ENCODE measurements at regions not wholly inside any gene's neighbourhood (a gene's known extent, or its start where the extent isn't known, plus 50 kb on each side); places are given as distances from the start of the nearest gene placed in this dataset.

DNA sequence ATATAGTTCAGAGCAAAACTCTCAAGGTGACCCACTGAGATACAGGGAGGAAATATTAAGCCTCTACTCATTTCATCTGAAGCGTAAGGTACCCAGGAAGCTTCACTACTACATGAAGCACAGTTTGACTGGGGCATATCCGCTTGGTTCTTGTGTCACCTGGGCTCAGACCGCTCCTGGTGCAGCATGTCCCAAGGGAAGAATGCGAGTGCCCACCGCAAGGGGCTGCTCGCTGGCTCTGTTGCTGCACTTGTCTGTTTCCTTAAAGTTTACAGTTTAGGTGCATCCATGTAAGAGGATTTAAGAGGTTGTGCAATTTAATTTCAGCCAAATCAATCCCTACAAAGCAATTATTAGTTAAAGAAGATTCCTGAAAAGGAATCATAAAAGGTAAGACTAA, 507.8 kb downstream of the FBXO15 start:
- no peak for DNase-seq (ENCODE audit: low read depth)

DNA sequence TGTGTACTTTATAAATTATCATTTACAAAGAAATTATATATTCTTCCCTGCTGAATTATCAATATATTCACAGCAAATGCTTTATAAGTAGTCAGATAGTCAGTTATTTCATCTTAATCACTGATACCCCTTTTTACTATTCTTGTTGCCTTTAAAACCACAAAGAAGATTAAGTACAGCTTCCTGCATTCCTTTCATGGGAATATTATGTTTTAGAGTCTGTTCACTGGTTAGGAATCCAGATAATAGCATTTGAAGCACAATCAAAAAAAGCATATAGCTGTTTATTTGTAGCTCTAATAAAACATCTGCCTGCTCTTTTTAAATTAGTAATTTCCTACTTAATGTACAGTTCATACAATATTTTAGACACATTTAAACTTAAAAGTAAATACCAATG, 508.9 kb downstream of the FBXO15 start:
- DNase-seq (ENCODE audit: low read depth): peak; percentile 60

DNA sequence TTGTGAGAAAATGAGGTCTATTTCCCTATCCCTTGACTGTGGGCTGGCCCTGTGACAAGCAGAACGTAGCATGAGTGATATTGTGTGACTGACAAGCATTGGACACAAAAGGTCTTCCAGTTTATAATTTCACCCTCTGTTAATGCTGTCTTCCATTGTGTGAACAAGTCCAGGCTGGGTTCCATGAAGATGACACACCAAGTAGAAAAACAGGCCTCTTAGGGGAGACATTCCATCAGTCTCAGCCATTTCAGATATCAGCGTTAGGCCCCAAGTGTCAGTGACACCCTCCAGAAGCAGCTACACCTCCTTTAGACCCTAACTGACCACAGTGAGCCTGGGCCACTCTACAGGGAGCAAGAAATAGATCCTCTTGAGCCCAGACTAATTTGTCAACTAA, 511.3 kb downstream of the FBXO15 start:
- no peak for DNase-seq (ENCODE audit: low read depth)

DNA sequence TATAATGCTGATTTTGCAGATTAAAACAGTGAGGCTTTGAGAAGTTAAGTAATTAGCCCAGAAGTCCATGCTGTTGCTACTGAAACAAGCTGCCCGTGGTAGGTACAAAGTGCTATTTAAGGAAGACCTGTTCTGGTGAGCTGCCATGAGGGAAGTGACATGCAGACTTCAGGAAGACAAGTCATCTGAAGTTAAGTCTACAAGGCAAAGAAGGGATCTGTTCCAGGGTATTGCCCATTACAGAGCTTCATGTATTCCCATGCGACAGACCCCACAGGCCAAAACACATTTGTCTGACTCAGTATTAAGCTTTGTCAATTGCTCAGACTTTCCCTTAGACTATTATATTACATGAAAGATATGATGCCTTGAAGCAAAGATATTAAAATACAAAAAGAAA, 520.8 kb downstream of the FBXO15 start:
- DNase-seq (ENCODE audit: low read depth): no peak

DNA sequence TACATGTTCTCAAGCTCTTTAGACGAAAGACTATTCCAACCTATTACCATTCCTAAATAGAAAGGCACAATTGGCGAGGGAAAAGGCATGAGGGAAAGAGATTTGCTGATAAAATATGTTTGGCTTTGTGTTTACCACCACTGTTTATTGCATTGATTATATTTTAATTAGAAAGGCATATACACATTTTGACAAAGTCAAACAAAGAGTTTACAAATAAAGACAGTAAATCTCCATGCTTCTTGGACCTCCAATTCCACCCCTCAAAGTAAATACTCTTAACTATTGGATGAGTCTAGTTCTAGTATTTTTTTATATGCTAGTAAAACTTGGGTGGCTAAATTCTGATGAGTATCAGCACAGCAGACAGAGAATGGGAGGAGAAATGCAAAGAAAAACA, 521.4 kb downstream of the FBXO15 start:
- no peak for DNase-seq (ENCODE audit: low read depth)

DNA sequence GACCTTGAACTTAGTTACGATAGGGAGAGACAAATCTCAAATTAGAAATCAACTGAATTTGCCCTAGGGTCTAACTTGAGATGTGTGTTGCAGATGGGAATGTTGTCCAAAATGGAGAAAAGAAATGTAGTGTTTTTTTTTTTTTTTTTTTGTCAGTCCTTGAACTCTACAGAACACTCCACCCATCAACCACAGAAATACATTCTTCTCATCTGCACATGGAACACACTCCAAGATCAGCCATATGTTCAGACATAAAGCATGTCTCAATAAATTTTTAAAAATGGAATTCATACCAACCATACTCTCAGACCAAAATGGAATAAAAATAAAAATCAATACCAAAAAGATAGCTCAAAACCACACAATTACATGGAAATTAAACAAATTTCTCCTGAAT, 526.5 kb downstream of the FBXO15 start:
- no peak for DNase-seq (ENCODE audit: low read depth)

DNA sequence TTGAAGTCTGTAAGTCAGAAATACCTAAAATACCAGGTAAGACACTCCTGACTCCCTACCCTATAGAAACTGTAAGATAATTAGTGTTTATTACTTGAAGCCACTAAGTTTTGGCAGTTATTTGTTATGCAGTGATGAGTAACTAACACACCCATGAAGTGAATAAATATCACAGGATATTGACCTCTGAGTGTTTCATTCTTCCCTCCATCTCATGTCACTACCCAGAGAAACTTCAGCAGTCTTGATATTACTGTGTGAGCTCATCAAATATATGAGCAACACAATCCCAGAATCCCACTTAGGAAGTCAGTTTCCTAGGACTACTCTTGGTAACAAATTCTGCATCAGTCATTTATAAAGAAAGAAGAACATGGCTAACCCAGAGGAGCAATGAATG, 529.7 kb downstream of the FBXO15 start:
- DNase-seq (ENCODE audit: low read depth): no peak

DNA sequence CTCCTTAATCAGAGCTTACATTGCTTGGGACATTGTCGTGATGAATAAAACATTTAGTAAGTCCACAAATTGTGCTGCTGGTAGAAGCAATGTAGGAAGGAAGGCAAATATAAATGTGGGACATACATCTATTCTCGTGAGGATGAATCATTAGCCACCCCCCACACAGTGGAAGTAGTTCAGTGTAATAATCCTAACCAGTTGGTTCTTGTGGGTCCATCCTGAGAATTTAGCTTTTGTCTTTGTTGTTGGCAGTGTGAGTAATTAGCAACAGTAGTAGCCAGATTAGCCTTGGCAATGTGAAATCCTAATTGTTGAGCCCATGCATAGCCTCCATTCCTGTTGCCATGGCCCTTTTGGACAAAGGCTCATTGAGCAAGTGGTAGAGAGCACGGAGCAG, 532.1 kb downstream of the FBXO15 start:
- peak; percentile 17 for DNase-seq (ENCODE audit: low read depth)

DNA sequence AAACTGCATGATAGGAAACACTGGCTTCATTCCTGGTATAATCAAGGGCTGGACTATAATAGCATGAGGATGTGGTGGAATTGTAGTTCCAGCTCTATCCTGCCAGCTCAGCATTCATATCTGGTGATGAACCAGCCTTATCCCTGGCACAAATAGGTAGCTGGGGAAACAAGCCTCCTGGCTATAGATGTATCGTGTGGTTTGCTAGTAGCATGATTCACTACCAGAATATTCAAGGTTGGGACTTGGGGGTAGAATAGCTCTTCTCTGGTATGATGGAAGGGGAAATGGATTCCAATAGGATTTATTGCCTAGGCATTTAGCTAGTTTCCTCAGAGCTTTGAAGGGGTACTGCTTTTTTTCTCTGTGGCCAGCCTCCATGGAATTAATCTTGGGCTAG, 532.8 kb downstream of the FBXO15 start:
- peak; percentile 89 for DNase-seq (ENCODE audit: low read depth)

DNA sequence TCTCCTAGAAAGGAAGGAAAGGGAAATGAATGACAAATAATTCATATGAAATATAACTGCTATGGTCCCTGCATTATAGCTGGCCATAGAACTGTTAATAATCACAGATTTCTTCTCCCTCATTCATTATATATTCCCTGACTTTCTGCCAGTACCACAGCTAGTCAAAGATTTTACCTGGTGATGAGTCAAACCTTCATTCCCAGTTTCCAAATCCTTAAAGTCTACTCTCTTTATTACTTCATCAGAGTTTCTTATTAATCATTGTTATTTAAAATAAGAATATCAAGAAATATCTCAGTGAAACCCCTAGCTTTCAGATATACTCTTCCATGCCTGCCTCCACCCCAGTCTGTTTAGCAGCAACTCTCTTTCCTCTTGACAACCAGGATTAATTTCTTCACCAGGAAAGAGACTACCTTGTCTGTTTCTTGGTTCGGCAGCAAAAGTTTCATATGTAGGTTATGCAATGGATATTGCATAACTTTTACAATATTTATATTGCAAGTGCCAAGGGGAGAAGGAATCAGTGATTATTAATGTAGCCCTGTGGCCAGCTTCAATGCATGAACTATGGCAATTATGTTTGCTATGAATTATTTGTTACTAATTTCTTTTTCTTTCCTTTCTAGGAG, 533.8 kb downstream of the FBXO15 start:
- DNase-seq (ENCODE audit: low read depth): peak; percentile 49

DNA sequence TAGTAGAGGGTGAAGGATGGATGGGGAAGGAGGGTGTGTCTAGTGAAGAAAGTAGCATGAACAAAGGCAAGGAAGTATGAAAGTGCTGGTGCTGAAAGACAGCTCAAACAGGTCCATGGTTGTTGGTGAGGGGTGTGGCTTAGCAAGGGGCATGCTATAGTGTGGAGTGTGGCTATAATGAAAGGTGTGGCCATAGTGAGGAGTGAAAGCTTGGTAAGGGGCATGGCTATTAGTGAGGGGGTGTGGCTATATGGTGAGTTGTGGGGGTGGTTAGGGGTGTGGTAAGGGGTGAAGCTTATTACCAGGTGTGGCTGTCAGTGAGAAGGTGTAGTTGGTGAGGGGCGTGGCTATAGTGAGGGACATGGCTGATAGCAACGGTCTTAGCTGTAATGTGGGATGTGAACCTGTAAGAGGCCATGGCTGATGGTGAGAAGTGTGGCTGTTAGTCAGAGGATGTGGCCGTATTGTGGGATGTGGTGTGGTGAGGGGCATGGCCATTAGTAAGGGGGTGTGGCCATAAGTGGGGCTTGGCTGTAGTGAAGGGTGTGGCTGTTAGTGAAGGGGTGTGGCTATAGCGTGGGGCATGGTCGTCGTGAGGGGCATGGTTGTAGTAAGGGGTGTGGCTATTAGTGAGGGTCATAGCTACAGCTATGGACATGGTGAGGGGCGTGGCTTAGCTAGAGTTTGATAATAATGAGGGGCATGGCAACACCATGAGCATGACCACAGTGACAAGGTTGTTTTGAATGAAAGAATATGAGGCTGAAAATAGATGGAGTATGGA, 549.6 kb downstream of the FBXO15 start:
- no peak for DNase-seq (ENCODE audit: low read depth)

DNA sequence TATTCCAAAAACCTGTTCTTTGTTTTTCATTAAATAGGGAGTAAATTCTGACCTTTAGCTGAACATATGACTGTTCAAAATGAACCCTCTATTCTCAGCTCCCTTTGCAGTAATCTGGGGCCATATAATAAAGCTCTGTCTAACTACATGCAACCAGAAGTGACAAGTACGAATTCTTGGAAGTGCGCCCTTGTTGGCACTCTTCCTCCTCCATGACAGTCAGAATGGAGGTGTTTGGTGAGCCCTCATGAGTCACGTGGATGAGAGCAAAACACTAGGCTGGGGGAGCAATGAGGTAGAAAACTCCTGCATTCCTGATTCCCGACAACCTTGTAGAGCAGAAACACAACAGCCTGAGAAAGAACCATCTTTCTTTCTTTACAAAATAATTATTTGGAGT, 552.9 kb downstream of the FBXO15 start:
- no peak for DNase-seq (ENCODE audit: low read depth)

DNA sequence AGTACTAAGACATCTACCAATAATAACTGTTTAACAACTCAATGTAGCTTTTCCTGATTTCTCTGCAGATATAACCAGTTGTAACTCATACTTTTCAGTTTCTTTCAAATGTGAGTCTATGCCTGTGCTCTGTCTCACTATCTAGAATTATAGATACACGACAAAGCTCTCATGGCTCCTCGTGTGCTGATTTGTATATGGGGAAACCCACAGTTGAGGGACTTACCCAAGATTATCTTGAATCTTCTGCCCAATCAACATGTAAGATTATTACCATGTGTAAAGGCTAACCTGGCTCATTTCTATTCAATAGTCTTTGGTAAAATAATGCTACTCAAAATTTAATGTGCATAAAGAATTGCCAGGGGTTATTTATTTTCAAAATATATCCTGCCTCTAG, 554.4 kb downstream of the FBXO15 start:
- DNase-seq (ENCODE audit: low read depth): no peak

DNA sequence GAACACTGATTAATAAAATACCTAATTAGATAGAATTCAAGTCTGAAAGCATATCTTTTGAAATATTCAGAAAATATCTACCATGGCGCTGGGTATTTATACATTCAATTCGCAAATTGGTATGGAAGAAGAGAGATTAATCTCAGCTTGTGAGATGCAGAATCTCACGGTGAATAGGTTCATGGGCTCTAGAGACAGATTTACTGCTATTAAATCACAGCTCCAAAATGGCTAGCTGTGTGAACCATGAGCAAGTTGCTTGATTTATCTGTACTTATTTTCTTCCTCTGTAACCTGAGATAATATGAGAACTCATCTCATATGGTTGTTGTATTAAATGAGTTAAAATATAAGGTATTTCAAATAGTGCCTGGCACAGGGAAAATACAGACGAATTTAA, 556.7 kb downstream of the FBXO15 start:
- no peak for DNase-seq (ENCODE audit: low read depth)

DNA sequence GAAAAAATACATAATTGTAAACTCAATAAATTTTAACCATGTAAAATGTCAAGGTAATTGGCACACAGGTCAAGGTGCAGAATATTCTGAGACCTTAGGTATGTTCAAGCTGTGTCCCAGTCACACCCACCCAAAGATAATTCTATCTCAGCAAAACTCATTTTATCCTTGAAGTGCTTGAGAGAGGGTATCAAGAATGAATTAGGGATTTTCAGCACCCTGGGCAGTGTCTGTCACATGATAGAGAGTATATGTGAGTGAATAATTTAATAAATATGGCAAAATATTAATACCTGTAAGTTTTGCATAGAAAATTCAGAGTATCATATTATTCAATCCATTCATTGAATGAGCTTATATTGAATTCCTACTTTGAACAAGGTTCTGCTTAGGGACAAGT, 567.9 kb downstream of the FBXO15 start:
- DNase-seq (ENCODE audit: low read depth): no peak

DNA sequence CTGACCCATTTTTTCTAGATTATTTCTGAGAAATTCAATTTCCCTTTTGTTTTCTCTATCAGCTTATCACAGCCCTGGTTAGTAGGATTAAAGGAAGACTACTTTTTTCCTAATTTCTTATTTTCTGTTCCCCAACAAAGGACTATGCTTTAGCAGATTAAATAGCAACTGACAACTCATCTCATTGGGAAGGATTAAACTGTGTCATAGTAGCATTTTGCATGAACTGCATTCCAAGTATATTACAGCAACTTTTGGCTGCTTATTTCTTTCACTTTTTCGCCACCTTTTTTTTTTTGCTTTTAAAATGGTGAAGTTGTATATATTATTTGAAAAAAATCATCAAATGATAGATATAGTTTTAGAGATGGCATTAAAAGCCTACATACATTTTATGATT, 570.3 kb downstream of the FBXO15 start:
- DNase-seq (ENCODE audit: low read depth): no peak

DNA sequence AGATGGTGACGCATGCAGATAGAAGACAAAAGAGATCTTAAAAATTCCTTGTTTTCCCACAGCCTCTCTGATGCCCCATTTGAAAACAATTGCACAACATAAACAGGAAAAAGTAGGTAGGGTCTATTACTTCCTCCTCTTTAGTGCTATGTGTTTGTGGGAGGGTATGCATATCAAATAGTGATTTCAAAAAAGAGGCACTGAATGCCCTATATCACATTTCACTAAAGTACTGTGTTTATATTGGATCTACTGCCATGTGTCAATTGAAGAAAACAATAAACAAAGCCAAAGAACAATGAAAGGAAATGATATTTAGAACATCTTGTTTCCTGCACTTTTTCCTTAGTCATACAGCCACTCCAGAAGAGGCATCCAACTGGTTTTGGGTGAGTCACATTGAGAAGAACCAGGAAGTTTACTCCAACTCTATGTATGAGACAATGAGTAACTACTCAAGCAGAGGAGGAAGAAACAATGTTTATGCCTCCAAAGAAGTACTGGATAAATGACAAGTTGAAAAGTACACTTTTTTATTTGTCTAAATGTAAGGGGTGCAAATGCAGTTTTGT, 583.6 kb downstream of the FBXO15 start:
- peak; percentile 48 for DNase-seq (ENCODE audit: low read depth)

DNA sequence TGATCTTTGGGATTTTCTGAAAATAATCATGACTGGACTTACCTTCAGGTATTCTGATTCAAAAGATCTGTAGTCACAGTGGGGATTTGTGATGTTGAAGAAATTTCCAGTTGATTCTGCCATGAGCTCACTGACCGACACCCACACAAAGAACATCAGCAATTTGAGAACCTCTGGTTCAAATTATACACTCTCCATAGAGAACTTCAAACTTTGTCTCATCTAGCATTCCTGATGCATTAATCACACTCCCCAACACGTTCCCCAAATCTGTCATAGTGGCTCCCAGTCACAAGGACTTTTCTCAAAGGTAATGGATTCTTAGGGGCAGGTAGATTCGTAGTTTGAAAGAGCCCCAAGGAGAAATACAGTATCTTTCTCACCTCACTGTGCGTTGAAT, 584.3 kb downstream of the FBXO15 start:
- DNase-seq (ENCODE audit: low read depth): no peak

DNA sequence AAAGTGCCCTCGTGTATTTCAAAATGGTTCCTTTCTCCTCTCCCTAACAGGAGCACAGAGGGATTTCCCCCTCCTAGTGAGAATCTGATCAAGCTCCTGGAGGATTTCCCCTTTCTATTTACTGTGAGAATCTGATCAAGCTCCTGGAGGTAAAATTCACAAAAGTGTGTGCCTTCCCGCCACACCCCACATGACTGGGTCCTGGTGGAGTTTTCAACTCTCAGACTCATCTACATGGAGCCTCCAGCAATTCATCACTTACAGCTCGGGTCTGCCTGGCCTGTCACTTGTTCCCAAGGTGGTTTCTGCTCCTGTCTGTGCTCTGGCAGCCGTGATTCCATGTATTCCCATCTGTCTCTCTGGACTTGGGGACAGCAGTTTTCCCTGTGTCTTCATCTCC, 590.7 kb downstream of the FBXO15 start:
- no peak for DNase-seq (ENCODE audit: low read depth)

DNA sequence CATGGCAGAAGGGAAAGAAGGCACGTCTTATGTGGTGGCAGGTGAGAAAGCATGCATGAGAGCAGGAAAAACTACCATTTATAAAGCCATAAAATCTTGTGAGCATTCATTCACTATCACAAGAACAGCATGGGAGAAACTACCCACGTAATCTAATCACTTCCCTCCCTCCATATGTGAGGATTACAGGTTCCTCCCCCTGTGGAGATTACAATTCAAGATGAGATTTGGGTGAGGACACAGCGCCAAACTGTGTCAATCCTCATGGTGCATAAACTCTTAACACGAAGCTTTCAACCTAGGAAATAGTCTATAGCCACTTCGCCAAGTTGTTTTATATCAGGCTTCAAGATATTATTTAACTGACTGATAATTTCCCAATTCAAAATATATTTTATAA, 595.5 kb downstream of the FBXO15 start:
- DNase-seq (ENCODE audit: low read depth): no peak

DNA sequence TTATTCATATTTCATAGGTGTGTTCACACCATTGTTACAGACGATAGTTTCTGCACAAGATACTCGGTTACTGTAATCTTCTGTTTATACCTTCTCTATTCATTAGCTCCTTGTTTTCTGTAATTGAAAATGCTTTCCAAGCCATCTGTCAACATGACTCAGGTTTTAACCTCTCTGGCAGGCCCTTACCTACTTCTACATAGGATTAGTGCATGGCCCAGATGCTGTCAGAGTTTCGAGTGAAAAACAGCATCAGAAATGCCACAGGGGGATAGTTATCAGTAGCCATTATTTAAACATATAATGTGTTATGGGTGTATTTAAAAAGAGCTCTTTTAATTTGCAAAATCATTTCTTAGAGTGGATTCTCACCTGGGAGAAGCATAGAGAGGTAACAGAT, 596.4 kb downstream of the FBXO15 start:
- DNase-seq (ENCODE audit: low read depth): no peak

DNA sequence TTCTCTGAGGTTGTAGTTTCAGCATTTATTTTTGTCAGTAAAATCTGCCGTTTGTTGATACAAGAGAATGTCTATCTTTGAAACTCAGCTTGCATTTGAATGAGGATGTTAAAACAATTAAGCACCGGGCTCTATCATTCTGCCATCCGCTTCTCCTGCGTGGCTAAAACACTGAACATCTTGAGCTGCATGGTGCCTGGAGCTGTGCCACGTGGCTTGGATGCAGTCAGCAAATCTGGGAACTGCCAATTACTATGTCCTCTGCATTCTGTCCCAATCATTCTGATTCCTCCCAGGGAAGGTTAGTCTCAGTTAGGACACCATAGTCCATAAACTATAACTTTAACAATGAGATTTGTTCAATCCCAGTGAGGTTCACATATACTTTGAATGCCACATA, 598.4 kb downstream of the FBXO15 start:
- DNase-seq (ENCODE audit: low read depth): no peak

DNA sequence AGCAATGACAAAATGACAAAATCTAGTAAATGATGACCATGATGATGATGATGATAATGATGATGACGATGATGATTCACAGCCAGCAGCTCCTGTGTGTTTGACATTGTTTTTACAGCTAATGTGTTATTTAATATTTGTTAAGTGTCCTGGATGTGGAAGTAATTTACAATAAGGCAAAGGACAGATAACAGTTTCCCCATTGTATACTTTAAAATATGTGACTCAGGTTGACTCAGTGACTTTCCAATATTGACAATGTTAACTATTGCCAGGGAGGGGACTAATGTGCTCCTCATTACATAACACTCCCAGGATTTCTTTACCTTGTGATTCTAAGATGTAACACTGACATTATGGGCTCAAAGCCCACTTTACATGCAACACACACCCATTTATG, 602.2 kb downstream of the FBXO15 start:
- DNase-seq (ENCODE audit: low read depth): no peak

DNA sequence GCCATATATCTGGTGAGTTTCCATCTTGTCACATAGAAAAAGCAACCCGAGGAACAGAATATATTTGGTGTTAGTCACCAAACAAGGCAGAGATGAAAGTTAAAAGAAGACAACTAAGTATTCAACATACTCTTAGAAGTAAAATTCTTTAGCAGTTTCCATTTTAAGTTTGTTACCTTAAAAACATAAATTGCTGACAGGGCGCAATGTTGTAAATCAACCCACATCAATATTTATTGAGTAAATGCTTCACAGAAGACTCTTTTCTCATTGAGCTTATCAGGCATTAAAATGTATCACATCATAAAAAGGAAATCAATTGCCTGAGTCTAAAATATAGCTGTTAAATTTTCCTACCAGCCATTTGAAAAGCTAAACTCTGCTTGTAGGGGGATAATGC, 603.0 kb downstream of the FBXO15 start:
- no peak for DNase-seq (ENCODE audit: low read depth)
